22Rv1 (cell line): ENCODE measurements at regions not wholly inside any gene's neighbourhood (a gene's known extent, or its start where the extent isn't known, plus 50 kb on each side); places are given as distances from the start of the nearest gene placed in this dataset.

ENCODE experiments used
- CTCF ChIP-seq: fragments of 450-650 bp; IDR thresholded peaks from 2 replicates; pipeline ENCODE4 v1.5.1; 2017; ENCODE audit warnings: mild to moderate bottlenecking
- ZFX ChIP-seq: fragments of 450-650 bp; IDR thresholded peaks from 2 replicates; pipeline ENCODE4 v1.6.1; 2017; ENCODE audit warnings: antibody characterized with exemption, borderline replicate concordance

- no peak for TF ChIP-seq CTCF
- TF ChIP-seq ZFX = no peak
Measured at GRCh38 chr11:29623144-29623722, 393.6 kb downstream of the KCNA4 start.
